ENCODE measurements at regions not wholly inside any gene's neighbourhood (a gene's known extent, or its start where the extent isn't known, plus 50 kb on each side); places are given as distances from the start of the nearest gene placed in this dataset.

- no peak overlapping the region for H3K4me3 ChIP-seq (ENCODE audit: low read depth, low read length)
- no peak for TF ChIP-seq CTCF (conservative IDR thresholded peaks at IDR 0.05; ENCODE audit: low read depth, low read length)
- DNase-seq (ENCODE audit: low read depth), result no peak
Observed at GRCh38 chr7:24404315-24404714, 120.3 kb downstream of the NPY start.

GRCh38 chr7:24405002-24405401 is 121.0 kb downstream of the NPY start:
- no peak overlapping the region for H3K4me3 ChIP-seq (ENCODE audit: low read depth, low read length)
- no peak for TF ChIP-seq CTCF (conservative IDR thresholded peaks at IDR 0.05; ENCODE audit: low read depth, low read length)
- no peak for DNase-seq (ENCODE audit: low read depth)

GRCh38 chr7:24406053-24406788 is 122.2 kb downstream of the NPY start:
- no peak overlapping the region for H3K4me3 ChIP-seq (ENCODE audit: low read depth, low read length)
- no peak for TF ChIP-seq CTCF (conservative IDR thresholded peaks at IDR 0.05; ENCODE audit: low read depth, low read length)
- no peak for DNase-seq (ENCODE audit: low read depth)

GRCh38 chr7:24406789-24407299 is 122.9 kb downstream of the NPY start:
- no peak for TF ChIP-seq CTCF (conservative IDR thresholded peaks at IDR 0.05; ENCODE audit: low read depth, low read length)
- DNase-seq (ENCODE audit: low read depth), result no peak

GRCh38 chr7:24407965-24408364 is 124.0 kb downstream of the NPY start:
- TF ChIP-seq CTCF (conservative IDR thresholded peaks at IDR 0.05; ENCODE audit: low read depth, low read length), result no peak

More at GRCh38 chr7:24406789-24407299, 122.9 kb downstream of the NPY start:
- no peak overlapping the region for H3K4me3 ChIP-seq (ENCODE audit: low read depth, low read length)

GRCh38 chr7:24408798-24409430 is 124.9 kb downstream of the NPY start:
- H3K4me3 ChIP-seq (ENCODE audit: low read depth, low read length), result no peak overlapping the region
- DNase-seq (ENCODE audit: low read depth), result no peak
- TF ChIP-seq CTCF (conservative IDR thresholded peaks at IDR 0.05; ENCODE audit: low read depth, low read length), result no peak

More at GRCh38 chr7:24407965-24408364, 124.0 kb downstream of the NPY start:
- no peak for DNase-seq (ENCODE audit: low read depth)
- H3K4me3 ChIP-seq (ENCODE audit: low read depth, low read length), result no peak overlapping the region
